Right cardiac atrium (tissue), 5 donors: ENCODE measurements at regions not wholly inside any gene's neighbourhood (a gene's known extent, or its start where the extent isn't known, plus 50 kb on each side); places are given as distances from the start of the nearest gene placed in this dataset.
"Not testable (repeated sequence)": the region's sequence is repeated elsewhere in the genome, so short reads cannot be mapped to it uniquely, and the experiment has no call there.

ENCODE experiments used
- ATAC-seq, 2 donors: fragments of 200-7000 bp; cut with Tn5 transposase; one replicate each; pipeline versions ENCODE4 v1.8.0 to v1.9.1; 2020; ENCODE audit warnings: moderate library complexity in 2 of 2, mild to moderate bottlenecking in 1 of 2
- DNase-seq, 3 donors: peaks; one replicate each; pipeline ENCODE4 v3.0.0-alpha.2; 2020
- H3K27ac ChIP-seq: one replicate; pipeline ENCODE4 v1.5.1; 2013; ENCODE audit warnings: mild to moderate bottlenecking, low read length, control low read depth, moderate library complexity
- H3K27me3 ChIP-seq: one replicate; pipeline ENCODE4 v1.6.1; 2013; ENCODE audit not compliant: control insufficient read depth, insufficient read depth
- H3K4me1 ChIP-seq: one replicate; pipeline ENCODE4 v1.6.1; 2013; ENCODE audit warnings: low read length; ENCODE audit not compliant: control insufficient read depth, insufficient read depth
- H3K4me3 ChIP-seq: one replicate; pipeline ENCODE4 v1.5.1; 2013; ENCODE audit warnings: low read length, control low read depth
- H3K9me3 ChIP-seq: one replicate; pipeline ENCODE4 v1.6.1; 2013; ENCODE audit warnings: low read length; ENCODE audit not compliant: control insufficient read depth
- WGBS: extraction: QIAGEN DNeasy Blood & Tissue Kit; methylation state at CpG from one replicate; pipeline ENCODE4 v1.1.7; 2013; 5-methylcytosine and 5-hydroxymethylcytosine counted together
- intact Hi-C, 4 donors: fragments of 100-400 bp; cut with DNase I; formaldehyde crosslinking; loops; one replicate each; pipeline versions ENCODE4 v1.11.0 to v1.14.0; 2022 to 2023
- donor health status: healthy with polysubstance abuse.
- donor health status: DM: no; HTN: yes; CAD: no.
- donor health status: DM: no; HTN: no; CAD: no.
- donor health status: DM: no; HTN: yes; CAD: no; lungs with severe emphysema.
- donor health status: DM: yes; HTN: yes; CAD: no.

DNA sequence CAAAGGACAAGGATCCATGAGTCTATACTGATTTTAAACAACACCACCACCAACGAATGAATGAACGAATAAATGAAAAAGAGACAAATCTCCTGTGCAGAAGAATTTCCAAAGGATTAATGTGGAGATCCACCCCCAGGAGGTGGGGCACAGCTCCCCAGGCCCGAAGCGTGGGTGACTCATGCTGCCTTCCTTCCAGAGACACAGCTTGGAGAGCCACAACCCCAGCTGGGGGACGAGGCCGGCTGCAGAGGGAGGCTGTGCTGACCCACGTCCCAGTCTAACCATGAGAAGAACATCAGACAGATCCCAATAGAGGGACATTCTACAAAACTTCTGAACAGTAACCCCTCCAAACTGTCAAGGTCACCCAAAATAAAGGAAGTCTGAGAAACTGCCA, 557.3 kb upstream of the SALL3 start:
- no peaks in the 10 kb centered on the region for H3K27me3 ChIP-seq
- DNase-seq (no peak), ATAC-seq (no peak)
- no peaks in the 10 kb centered on the region for H3K9me3 ChIP-seq
- intact Hi-C loops = no loop called here
- H3K4me3 ChIP-seq = no peak overlapping the region
- H3K27ac ChIP-seq = no peak overlapping the region
- WGBS = 56% methylated on average over 7 of the region's 7 CpGs
- no peaks in the 10 kb centered on the region for H3K4me1 ChIP-seq

- DNase-seq (no peak), ATAC-seq (no peak)
- no peak overlapping the region for H3K27ac ChIP-seq
- H3K27me3 ChIP-seq = no peaks in the 10 kb centered on the region
- 87% methylated on average over 12 of the region's 12 CpGs for WGBS
- H3K4me1 ChIP-seq = no peaks in the 10 kb centered on the region
- intact Hi-C loops = no loop called here
- no peaks in the 10 kb centered on the region for H3K9me3 ChIP-seq
- no peak overlapping the region for H3K4me3 ChIP-seq
Observed at GRCh38 chr18:78423811-78424210, 555.8 kb upstream of the SALL3 start.

GRCh38 chr18:78424403-78425018, 555.1 kb upstream of the SALL3 start:
- Histone ChIP-seq H3K4me3 (no peak overlapping the region), H3K4me1 (no peaks in the 10 kb centered on the region), H3K27ac (no peak overlapping the region), H3K9me3 (no peaks in the 10 kb centered on the region), H3K27me3 (no peaks in the 10 kb centered on the region)
- ATAC-seq (no peak), DNase-seq (no peak)
- intact Hi-C loops = no loop called here
- WGBS = 68% methylated on average over 7 of the region's 7 CpGs

- Histone ChIP-seq H3K27ac (no peak overlapping the region), H3K4me3 (no peak overlapping the region), H3K4me1 (no peaks in the 10 kb centered on the region), H3K9me3 (no peaks in the 10 kb centered on the region), H3K27me3 (no peaks in the 10 kb centered on the region)
- intact Hi-C loops = no loop called here
- DNase-seq (no peak), ATAC-seq (no peak)
- WGBS = 79% methylated on average over 2 of the region's 2 CpGs
Observed at GRCh38 chr18:78425019-78425412, 554.6 kb upstream of the SALL3 start.

DNA sequence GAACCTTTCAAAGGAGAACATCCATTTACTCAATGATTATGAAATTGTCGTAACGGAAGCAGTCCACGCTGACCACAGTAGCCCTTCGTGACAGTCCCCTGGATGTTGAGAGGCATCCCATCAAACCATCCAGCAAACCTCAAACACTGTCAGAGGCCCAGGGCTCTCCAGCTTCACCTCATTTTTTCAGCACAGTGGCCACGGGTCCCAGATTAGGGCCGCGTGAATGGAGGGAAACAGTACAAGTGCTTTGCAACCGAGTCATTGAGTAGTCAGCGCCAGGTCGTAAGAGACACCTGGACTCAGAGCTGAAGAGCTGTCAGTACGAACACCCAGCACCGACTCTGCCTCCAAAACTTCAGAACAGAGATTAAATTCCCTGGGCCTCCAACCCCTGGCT, 552.5 kb upstream of the SALL3 start:
- WGBS = 92% methylated on average over 12 of the region's 12 CpGs
- Histone ChIP-seq H3K4me1 (no peaks in the 10 kb centered on the region), H3K9me3 (no peaks in the 10 kb centered on the region), H3K27me3 (no peaks in the 10 kb centered on the region), H3K27ac (no peak overlapping the region), H3K4me3 (no peak overlapping the region)
- DNase-seq (no peak), ATAC-seq (no peak)
- intact Hi-C loops = no loop called here

GRCh38 chr18:78429127-78430108, 550.2 kb upstream of the SALL3 start:
- ATAC-seq = peak in 1 of 2 donors; percentile 14
- no peak for DNase-seq
- 86% methylated on average over 54 of the region's 54 CpGs for WGBS
- Histone ChIP-seq H3K4me1 (no peaks in the 10 kb centered on the region), H3K27ac (no peak overlapping the region), H3K9me3 (no peaks in the 10 kb centered on the region), H3K4me3 (no peak overlapping the region), H3K27me3 (no peaks in the 10 kb centered on the region)
- intact Hi-C loops = no loop called here

DNA sequence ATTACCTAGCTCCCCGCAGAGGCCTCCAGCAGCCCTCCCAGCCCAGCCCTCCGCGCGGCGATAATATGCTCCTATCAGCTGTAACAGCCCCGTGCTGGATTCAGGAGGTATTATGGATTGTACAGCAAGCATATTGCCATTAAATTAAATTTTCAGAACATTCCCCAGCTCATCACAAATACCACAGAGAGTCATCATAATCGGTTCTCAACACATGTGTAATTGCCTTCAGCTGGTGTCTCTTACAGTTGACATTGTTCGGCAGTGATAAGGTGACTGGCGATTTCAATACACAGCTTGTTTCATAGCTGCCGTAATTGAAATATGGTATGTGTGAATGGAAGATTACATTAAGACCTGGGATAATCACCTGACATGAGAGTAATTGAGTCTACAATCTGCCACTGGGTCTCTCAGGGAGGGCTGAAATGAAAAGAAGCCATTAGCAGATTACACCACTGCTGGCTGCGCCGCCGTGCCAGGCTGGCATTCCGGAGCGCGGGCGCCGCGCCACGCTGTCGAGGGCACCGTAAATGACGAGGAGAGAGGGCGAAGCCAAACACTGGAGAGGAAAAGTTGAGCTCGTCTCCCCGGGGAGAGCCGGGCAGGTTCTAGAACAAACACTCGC, 549.4 kb upstream of the SALL3 start:
- Histone ChIP-seq H3K27ac (no peak overlapping the region), H3K4me1 (no peaks in the 10 kb centered on the region), H3K9me3 (no peaks in the 10 kb centered on the region), H3K4me3 (no peak overlapping the region), H3K27me3 (no peaks in the 10 kb centered on the region)
- 72% methylated on average over 28 of the region's 28 CpGs for WGBS
- ATAC-seq = no peak
- intact Hi-C loops = no loop called here
- no peak for DNase-seq

DNA sequence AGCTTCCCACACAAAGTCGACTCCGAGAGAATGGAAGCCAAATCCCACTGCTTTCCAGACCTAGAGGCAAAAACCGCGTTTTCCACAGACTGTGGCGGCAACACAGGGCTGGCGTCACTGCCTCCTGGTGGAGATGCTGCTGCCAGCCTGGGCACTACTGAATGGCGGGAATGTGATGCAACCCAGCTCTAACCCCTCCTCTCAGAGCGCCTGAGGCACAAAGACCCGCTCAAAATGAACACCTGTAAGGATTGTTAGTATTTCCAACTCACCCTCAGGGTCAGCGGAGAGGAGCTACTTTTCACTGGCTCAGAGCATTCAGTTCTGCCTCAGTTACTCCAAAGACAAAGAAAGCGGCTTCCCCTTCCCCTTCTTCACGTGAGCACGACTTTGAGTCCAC, 548.0 kb upstream of the SALL3 start:
- WGBS = 90% methylated on average over 13 of the region's 13 CpGs
- DNase-seq (no peak), ATAC-seq (no peak)

DNA sequence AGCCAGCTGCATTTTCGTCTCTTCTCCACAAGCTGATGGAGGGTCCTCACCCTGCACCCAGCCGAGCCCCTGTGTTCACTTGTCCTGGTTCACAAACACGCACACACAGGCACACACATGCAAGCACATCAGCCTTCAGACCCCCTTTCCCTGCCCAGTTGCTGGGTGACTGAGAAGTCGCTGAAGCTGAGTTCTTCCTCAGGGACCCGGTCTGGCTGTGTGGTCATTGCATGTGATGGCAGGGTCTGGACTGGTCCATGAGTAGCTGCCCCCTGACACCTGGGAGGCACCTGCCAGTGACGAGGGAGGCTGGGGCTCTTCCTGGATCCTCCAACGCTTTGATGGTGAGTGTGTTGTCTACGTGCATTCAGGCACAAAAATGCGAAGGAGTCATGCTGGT, 546.1 kb upstream of the SALL3 start:
- Histone ChIP-seq H3K27me3 (no peaks in the 10 kb centered on the region), H3K9me3 (no peaks in the 10 kb centered on the region), H3K4me1 (no peaks in the 10 kb centered on the region), H3K27ac (no peak overlapping the region), H3K4me3 (no peak overlapping the region)
- 81% methylated on average over 9 of the region's 9 CpGs for whole genome bisulfite sequencing
- intact Hi-C loops = no loop called here
- ATAC-seq = no peak
- DNase-seq = no peak

More for the DNA sequence above, 548.0 kb upstream of the SALL3 start:
- Histone ChIP-seq H3K4me3 (no peak overlapping the region), H3K27me3 (no peaks in the 10 kb centered on the region), H3K27ac (no peak overlapping the region), H3K9me3 (no peaks in the 10 kb centered on the region), H3K4me1 (no peaks in the 10 kb centered on the region)
- intact Hi-C loops = no loop called here

DNA sequence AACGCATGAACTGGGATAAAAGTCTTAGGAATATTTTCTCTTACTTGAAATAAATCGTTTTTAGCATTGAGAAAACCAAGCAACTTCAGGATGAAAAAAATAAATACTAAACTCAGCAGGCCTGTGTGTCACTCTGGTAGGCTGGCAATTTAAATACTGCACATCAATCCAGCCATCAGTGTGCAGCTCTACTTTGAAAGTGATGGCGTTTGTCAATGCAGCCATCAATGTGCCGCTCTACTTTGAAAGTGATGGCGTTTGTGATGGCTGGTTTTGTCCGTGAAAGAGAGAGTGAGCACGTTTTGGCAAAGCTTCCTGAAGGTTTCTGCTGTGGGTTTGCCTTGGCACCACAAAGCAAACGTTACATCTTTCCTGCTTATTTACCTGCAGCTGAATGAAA, 543.5 kb upstream of the SALL3 start:
- intact Hi-C loops = no loop called here
- Histone ChIP-seq H3K27me3 (no peaks in the 10 kb centered on the region), H3K27ac (no peak overlapping the region), H3K4me3 (no peak overlapping the region), H3K9me3 (no peaks in the 10 kb centered on the region), H3K4me1 (no peaks in the 10 kb centered on the region)
- DNase-seq = no peak
- no peak for ATAC-seq
- WGBS = 79% methylated on average over 8 of the region's 8 CpGs

GRCh38 chr18:78438235-78438634, 541.4 kb upstream of the SALL3 start:
- DNase-seq, H3K27me3 ChIP-seq, H3K4me1 ChIP-seq, H3K9me3 ChIP-seq, intact Hi-C loops, H3K27ac ChIP-seq, ATAC-seq, H3K4me3 ChIP-seq: not testable (repeated sequence)
- WGBS = 88% methylated on average over 13 of the region's 13 CpGs
